Caki2 (cell line): ENCODE measurements at regions not wholly inside any gene's neighbourhood (a gene's known extent, or its start where the extent isn't known, plus 50 kb on each side); places are given as distances from the start of the nearest gene placed in this dataset.

ENCODE experiments used
- DNase-seq: peaks from one replicate; pipeline ENCODE4 v3.0.0-alpha.2; 2015; ENCODE audit warnings: low read depth
- in situ Hi-C: cut with HindIII; loops from 2 replicates; pipeline ENCODE4 v1.10.0; 2016; ENCODE audit warnings: low sequenced_read_pairs, low pct_unique_long_range_greater_than_20kb, mixed read lengths

- in situ Hi-C loops: no loop called here
- DNase-seq: no peak
Observed at GRCh38 chr4:24328310-24328709, 256.0 kb downstream of the DHX15 start.

- in situ Hi-C loops: no loop called here
- DNase-seq: no peak
Observed at GRCh38 chr4:24322995-24323394, 261.4 kb downstream of the DHX15 start.

GRCh38 chr4:24322511-24322910 lies 261.8 kb downstream of the DHX15 start:
- no peak for DNase-seq
- in situ Hi-C loops: no loop called here

GRCh38 chr4:24321616-24322015 lies 262.7 kb downstream of the DHX15 start:
- in situ Hi-C loops: no loop called here
- no peak for DNase-seq

GRCh38 chr4:24321131-24321530 lies 263.2 kb downstream of the DHX15 start:
- in situ Hi-C loops: no loop called here
- no peak for DNase-seq

- in situ Hi-C loops: no loop called here
- no peak for DNase-seq
Observed at GRCh38 chr4:24319387-24319786, 265.0 kb downstream of the DHX15 start.

GRCh38 chr4:24315056-24315455 lies 269.3 kb downstream of the DHX15 start:
- DNase-seq: no peak
- in situ Hi-C loops: no loop called here

- no peak for DNase-seq
- in situ Hi-C loops: no loop called here
Observed at GRCh38 chr4:24312261-24312913, 272.0 kb downstream of the DHX15 start.

GRCh38 chr4:24303926-24304325 lies 280.4 kb downstream of the DHX15 start:
- DNase-seq: no peak
- in situ Hi-C loops: no loop called here

- DNase-seq: no peak
- in situ Hi-C loops: no loop called here
Observed at GRCh38 chr4:24298911-24299310, 285.4 kb downstream of the DHX15 start.

- DNase-seq: peak; percentile 3
- in situ Hi-C loops: no loop called here
Observed at GRCh38 chr4:24287096-24287495, 297.3 kb downstream of the DHX15 start.

- no peak for DNase-seq
- in situ Hi-C loops: no loop called here
Observed at GRCh38 chr4:24285759-24286158, 298.6 kb downstream of the DHX15 start.

GRCh38 chr4:24282446-24282845 lies 301.9 kb downstream of the DHX15 start:
- in situ Hi-C loops: no loop called here
- DNase-seq: no peak

GRCh38 chr4:24279911-24280375 lies 304.4 kb downstream of the DHX15 start:
- in situ Hi-C loops: no loop called here
- DNase-seq: no peak

GRCh38 chr4:24279469-24279868 lies 304.9 kb downstream of the DHX15 start:
- DNase-seq: no peak
- in situ Hi-C loops: no loop called here

GRCh38 chr4:24278693-24279092 lies 305.7 kb downstream of the DHX15 start:
- in situ Hi-C loops: no loop called here
- no peak for DNase-seq

- no peak for DNase-seq
- in situ Hi-C loops: no loop called here
Observed at GRCh38 chr4:24274381-24274941, 309.9 kb downstream of the DHX15 start.

- no peak for DNase-seq
- in situ Hi-C loops: no loop called here
Observed at GRCh38 chr4:24273136-24273535, 311.2 kb downstream of the DHX15 start.

GRCh38 chr4:24266951-24267722 lies 317.2 kb downstream of the DHX15 start:
- in situ Hi-C loops: no loop called here
- DNase-seq: no peak
